Hepatocyte (in vitro differentiated cells): ENCODE measurements at regions not wholly inside any gene's neighbourhood (a gene's known extent, or its start where the extent isn't known, plus 50 kb on each side); places are given as distances from the start of the nearest gene placed in this dataset.

Experiments used
- DNase-seq: peaks from one replicate; pipeline ENCODE4 v3.0.0-alpha.2; 2016; ENCODE audit warnings: low spot score
- H2AFZ ChIP-seq: fragments of 200-600 bp; sonication (generic); 2 replicates; pipeline ENCODE4 v1.6.0; 2016; ENCODE audit warnings: antibody characterized with exemption, mild to moderate bottlenecking
- H3K27ac ChIP-seq: fragments of 200-600 bp; sonication (generic); 2 replicates; pipeline ENCODE4 v1.5.1; 2016; ENCODE audit warnings: mild to moderate bottlenecking
- H3K27me3 ChIP-seq: fragments of 200-600 bp; sonication (generic); 2 replicates; pipeline ENCODE4 v1.6.1; 2016
- H3K36me3 ChIP-seq: fragments of 200-600 bp; sonication (generic); replicated peaks from 2 replicates; pipeline ENCODE4 v1.5.1; 2016; ENCODE audit warnings: low read depth; ENCODE audit not compliant: insufficient read depth
- H3K4me1 ChIP-seq: fragments of 200-600 bp; sonication (generic); 2 replicates; pipeline ENCODE4 v1.5.1; 2016; ENCODE audit warnings: mild to moderate bottlenecking, moderate library complexity; ENCODE audit not compliant: insufficient read depth
- H3K4me2 ChIP-seq: fragments of 200-600 bp; sonication (generic); 2 replicates; pipeline ENCODE4 v1.6.0; 2016
- H3K4me3 ChIP-seq: fragments of 200-600 bp; sonication (generic); 2 replicates; pipeline ENCODE4 v1.5.1; 2016; ENCODE audit warnings: mild to moderate bottlenecking
- H3K79me2 ChIP-seq: fragments of 200-600 bp; sonication (generic); 2 replicates; pipeline ENCODE4 v1.6.0; 2017; ENCODE audit warnings: mild to moderate bottlenecking
- H3K9me2 ChIP-seq: fragments of 200-600 bp; sonication (generic); replicated peaks from 2 replicates; pipeline ENCODE4 v1.6.0; 2017; ENCODE audit warnings: mild to moderate bottlenecking; ENCODE audit not compliant: insufficient read depth
- H3K9me3 ChIP-seq: fragments of 200-600 bp; sonication (generic); 2 replicates; pipeline ENCODE4 v1.5.1; 2016; ENCODE audit warnings: low read depth, mild to moderate bottlenecking
- H4K20me1 ChIP-seq: fragments of 200-600 bp; sonication (generic); 2 replicates; pipeline ENCODE4 v1.6.0; 2016; ENCODE audit warnings: mild to moderate bottlenecking; ENCODE audit not compliant: insufficient read depth, poor library complexity, severe bottlenecking
- CTCF ChIP-seq: fragments of 200-600 bp; sonication (generic); IDR thresholded peaks from 2 replicates; pipeline ENCODE4 v1.5.1; 2016; ENCODE audit warnings: antibody characterized with exemption, mild to moderate bottlenecking; ENCODE audit not compliant: poor library complexity
- EZH2 ChIP-seq: fragments of 200-600 bp; sonication (generic); IDR thresholded peaks from 2 replicates; pipeline ENCODE4 v1.6.1; 2016; ENCODE audit warnings: antibody characterized with exemption, mild to moderate bottlenecking, borderline replicate concordance
- EZH2phosphoT487 ChIP-seq: fragments of 200-600 bp; sonication (generic); IDR thresholded peaks from one replicate; pipeline ENCODE4 v1.6.1; 2018; ENCODE audit warnings: antibody characterized with exemption, mild to moderate bottlenecking, low read depth, moderate library complexity; ENCODE audit not compliant: unreplicated experiment, severe bottlenecking
- WGBS: methylation state at CpG from one replicate; pipeline ENCODE4 v1.1.6; 2016; ENCODE audit warnings: low lambda C conversion rate; ENCODE audit errors: missing lambda C conversion rate; 5-methylcytosine and 5-hydroxymethylcytosine counted together

DNA sequence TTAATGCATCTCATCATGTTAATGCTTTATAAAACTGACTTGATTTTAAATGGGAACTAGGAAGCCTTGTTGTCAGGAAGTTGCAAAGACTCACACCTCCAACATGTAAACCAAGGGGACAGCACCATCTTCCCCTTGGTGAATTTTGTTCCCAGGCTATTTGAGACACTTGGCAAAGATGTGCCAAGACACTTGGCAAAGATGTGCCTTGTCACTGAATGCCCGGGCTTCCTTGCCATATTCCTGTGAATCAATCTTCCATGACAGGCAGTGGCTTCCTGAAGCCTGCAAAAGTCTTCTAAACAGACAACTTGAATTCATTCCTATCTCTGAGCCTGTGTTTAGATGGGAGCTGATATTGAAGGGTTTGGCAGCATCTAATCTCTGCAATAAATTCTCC is 465.4 kb upstream of the C16orf82 start:
- Histone ChIP-seq H3K36me3 (no peaks in the 10 kb centered on the region), H3K27ac (no peak overlapping the region), H3K4me2 (no peak overlapping the region), H2AFZ (no peak overlapping the region), H3K9me2 (no peaks in the 10 kb centered on the region), H3K4me1 (no peaks in the 10 kb centered on the region), H4K20me1 (no peaks in the 10 kb centered on the region), H3K9me3 (no peaks in the 10 kb centered on the region), H3K79me2 (no peaks in the 10 kb centered on the region), H3K4me3 (no peak overlapping the region), H3K27me3 (no peaks in the 10 kb centered on the region)
- WGBS: 50% methylated on average over 1 of the region's 1 CpG
- no peak for TF ChIP-seq EZH2
- TF ChIP-seq CTCF: no peak
- no peak for TF ChIP-seq EZH2phosphoT487
- no peak for DNase-seq

- H4K20me1 ChIP-seq: no peaks in the 10 kb centered on the region
- no peak overlapping the region for H3K4me2 ChIP-seq
- H3K36me3 ChIP-seq: no peaks in the 10 kb centered on the region
- peak overlapping the region; percentile 43 for H3K27ac ChIP-seq
- no peaks in the 10 kb centered on the region for H3K4me1 ChIP-seq
- no peak for TF ChIP-seq EZH2
- no peak for TF ChIP-seq CTCF
- no peak for TF ChIP-seq EZH2phosphoT487
- H3K79me2 ChIP-seq: no peaks in the 10 kb centered on the region
- 69% methylated on average over 13 of the region's 13 CpGs for WGBS
- H2AFZ ChIP-seq: no peak overlapping the region
- no peaks in the 10 kb centered on the region for H3K9me2 ChIP-seq
- no peak overlapping the region for H3K4me3 ChIP-seq
- no peaks in the 10 kb centered on the region for H3K9me3 ChIP-seq
- H3K27me3 ChIP-seq: no peaks in the 10 kb centered on the region
- no peak for DNase-seq
Measured at GRCh38 chr16:26605626-26606271, 461.0 kb upstream of the C16orf82 start.

- DNase-seq: no peak
- 78% methylated on average over 3 of the region's 3 CpGs for WGBS
Measured at GRCh38 chr16:26606381-26607150, 460.2 kb upstream of the C16orf82 start.

More at GRCh38 chr16:26606381-26607150, 460.2 kb upstream of the C16orf82 start:
- H3K36me3 ChIP-seq: no peaks in the 10 kb centered on the region
- peak overlapping the region; percentile 43 for H3K27ac ChIP-seq
- no peaks in the 10 kb centered on the region for H3K4me1 ChIP-seq
- H3K79me2 ChIP-seq: no peaks in the 10 kb centered on the region
- H3K4me3 ChIP-seq: no peak overlapping the region
- H3K27me3 ChIP-seq: no peaks in the 10 kb centered on the region
- no peaks in the 10 kb centered on the region for H4K20me1 ChIP-seq
- H3K9me3 ChIP-seq: no peaks in the 10 kb centered on the region
- H3K9me2 ChIP-seq: no peaks in the 10 kb centered on the region
- H3K4me2 ChIP-seq: no peak overlapping the region
- H2AFZ ChIP-seq: no peak overlapping the region
- TF ChIP-seq CTCF (no peak), EZH2 (no peak), EZH2phosphoT487 (no peak)
